ENCODE measurements at regions not wholly inside any gene's neighbourhood (a gene's known extent, or its start where the extent isn't known, plus 50 kb on each side); places are given as distances from the start of the nearest gene placed in this dataset.

- TF ChIP-seq, protein P1, sequence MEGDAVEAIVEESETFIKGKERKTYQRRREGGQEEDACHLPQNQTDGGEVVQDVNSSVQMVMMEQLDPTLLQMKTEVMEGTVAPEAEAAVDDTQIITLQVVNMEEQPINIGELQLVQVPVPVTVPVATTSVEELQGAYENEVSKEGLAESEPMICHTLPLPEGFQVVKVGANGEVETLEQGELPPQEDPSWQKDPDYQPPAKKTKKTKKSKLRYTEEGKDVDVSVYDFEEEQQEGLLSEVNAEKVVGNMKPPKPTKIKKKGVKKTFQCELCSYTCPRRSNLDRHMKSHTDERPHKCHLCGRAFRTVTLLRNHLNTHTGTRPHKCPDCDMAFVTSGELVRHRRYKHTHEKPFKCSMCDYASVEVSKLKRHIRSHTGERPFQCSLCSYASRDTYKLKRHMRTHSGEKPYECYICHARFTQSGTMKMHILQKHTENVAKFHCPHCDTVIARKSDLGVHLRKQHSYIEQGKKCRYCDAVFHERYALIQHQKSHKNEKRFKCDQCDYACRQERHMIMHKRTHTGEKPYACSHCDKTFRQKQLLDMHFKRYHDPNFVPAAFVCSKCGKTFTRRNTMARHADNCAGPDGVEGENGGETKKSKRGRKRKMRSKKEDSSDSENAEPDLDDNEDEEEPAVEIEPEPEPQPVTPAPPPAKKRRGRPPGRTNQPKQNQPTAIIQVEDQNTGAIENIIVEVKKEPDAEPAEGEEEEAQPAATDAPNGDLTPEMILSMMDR (conservative IDR thresholded peaks at IDR 0.05 in 1 of 2, IDR thresholded peaks at IDR 0.05 in 1 of 2; ENCODE audit: low read depth in 1 of 2, low read length in 2 of 2), result no peak
- TF ChIP-seq EZH2 (IDR thresholded peaks at IDR 0.05; ENCODE audit: low read length, missing control alignments), result no peak
Measured at GRCh38 chr5:124452412-124452811, 294.0 kb downstream of the ZNF608 start.

All from fibroblast of lung (primary cell).